SH-SY5Y (cell line): ENCODE measurements at regions not wholly inside any gene's neighbourhood (a gene's known extent, or its start where the extent isn't known, plus 50 kb on each side); places are given as distances from the start of the nearest gene placed in this dataset.

ENCODE experiments used
- GATA2 ChIP-seq: IDR thresholded peaks from 2 replicates; pipeline ENCODE4 v1.6.1; 2011; ENCODE audit warnings: mild to moderate bottlenecking, low read depth, low read length
- GATA3 ChIP-seq: IDR thresholded peaks from 2 replicates; pipeline ENCODE4 v1.6.1; 2011; ENCODE audit warnings: low read depth, mild to moderate bottlenecking, low read length, moderate library complexity

- TF ChIP-seq GATA3 (no peak), GATA2 (no peak)
These were observed 275.3 kb downstream of the CMPK2 start for GRCh38 chr2:6590442-6590841.
